HG03064 (cell line): ENCODE measurements at regions not wholly inside any gene's neighbourhood (a gene's known extent, or its start where the extent isn't known, plus 50 kb on each side); places are given as distances from the start of the nearest gene placed in this dataset.

ENCODE experiments used
- ATAC-seq: cut with Tn5 transposase; IDR thresholded peaks from one replicate; pipeline ENCODE4 v1.9.1; 2021; ENCODE audit warnings: low read depth; ENCODE audit not compliant: unreplicated experiment

DNA sequence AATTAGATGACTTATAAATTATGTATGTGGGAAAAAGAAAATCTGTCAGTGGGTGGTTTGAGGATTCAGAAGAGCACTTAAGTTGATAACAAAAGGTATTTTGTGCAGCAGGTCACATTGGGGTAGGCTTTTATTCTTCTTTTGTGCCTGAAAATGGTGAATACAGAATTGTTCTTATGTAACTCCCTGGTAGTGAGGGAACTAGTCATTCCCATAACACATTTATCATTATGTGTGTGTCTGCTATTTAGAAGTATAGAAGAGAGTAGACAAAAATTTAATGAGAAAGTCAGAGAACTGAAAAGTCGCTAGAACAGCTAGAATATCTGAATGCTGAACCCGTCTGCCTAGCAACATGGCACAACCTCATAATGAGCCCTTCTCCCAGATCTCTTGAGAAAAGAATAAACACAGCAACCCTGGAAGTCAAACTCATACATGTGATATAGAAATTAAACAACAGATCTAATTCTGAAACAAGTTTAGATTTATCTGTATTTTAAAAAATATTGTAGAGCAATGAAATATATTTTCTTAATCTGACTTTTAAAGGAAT, 111.8 kb upstream of the EDNRB start:
- no peak for ATAC-seq

DNA sequence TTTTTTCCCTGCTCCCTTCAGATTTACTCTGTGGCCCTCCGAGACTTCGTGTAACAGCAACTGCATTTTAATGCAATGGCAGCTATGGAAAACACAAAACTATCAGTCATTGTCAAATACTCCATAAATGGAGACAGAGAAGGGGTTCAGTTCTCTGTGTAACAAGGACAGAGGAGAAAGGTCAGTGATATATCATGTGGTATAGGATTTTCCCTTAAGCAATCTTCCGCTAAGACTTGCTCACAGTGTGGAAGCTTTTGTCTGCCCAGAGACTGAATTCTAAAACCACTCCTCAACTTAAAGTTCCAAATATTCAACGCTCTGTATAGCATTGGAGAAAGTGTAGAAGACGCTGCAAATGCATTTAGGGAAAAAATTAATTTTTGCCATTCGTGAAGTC, 111.3 kb upstream of the EDNRB start:
- ATAC-seq, result no peak

DNA sequence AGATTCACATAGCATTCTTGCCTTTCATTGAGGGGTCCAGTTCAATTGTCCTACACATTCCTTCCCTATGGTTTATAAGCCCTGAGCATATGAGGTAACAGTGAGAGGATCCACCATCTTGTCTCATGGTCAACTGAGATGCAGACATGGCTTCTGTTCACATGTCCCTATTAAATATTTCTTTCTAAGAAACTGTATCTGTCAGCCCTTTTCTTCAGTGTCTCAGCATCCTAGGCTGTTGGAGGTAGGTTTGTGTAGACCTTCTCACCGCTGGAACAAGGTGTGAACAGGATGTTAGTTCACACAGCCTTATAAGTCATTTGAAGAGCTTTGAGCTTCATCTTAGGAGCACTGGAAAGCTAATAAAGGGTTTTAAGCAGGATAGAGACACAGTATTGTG, 110.3 kb upstream of the EDNRB start:
- no peak for ATAC-seq

DNA sequence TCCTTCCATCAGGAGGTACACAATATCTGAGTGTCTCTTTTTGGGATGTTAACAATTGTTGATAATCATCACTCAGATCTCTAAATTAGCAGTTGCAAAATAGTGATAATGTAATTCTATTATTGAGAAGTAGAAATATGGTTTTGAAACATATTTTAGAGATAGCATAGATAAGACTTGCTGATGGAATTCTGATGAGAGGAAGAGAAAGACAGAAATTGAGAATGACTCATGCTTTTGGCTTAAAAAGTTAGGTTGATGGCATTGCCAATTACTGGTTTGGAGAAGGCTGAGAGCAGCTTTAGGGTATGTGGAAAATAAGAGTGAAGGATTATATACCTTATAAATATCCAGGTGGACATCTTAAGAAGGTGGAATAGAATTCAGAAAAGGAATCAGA, 106.4 kb upstream of the EDNRB start:
- ATAC-seq, result no peak

DNA sequence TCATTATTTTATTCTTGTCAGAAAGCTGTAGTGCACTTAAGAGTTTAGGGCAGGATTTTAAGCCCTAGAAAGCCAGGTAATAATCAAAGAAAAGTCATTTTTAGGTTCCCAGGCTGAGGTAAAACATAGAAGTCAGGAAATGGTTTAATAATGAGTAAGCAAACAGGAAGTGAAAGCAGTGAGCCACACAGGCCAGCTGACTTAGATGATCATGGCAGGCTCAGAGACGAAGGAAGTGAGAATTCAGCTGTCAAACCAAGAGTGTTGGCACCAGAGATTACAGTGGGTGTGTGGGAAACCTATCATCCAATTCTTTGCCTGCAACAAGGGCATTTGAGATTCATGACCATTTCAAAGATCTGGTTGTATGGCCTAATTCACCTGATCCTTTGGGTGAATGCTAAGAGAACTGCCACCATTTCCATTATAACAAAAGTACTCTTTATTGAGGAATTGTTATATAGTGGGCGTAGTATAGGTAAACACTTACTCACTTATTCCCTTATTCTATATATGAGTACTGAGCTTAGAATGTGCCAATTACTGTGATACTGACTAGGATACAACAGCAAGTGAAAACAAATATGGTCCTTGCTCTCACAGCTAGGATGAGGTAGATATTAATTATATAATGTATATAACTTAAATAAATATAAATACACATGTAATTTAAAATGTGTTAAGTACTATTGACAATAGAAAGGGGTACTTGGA, 103.7 kb upstream of the EDNRB start:
- ATAC-seq, result peak; percentile 100

DNA sequence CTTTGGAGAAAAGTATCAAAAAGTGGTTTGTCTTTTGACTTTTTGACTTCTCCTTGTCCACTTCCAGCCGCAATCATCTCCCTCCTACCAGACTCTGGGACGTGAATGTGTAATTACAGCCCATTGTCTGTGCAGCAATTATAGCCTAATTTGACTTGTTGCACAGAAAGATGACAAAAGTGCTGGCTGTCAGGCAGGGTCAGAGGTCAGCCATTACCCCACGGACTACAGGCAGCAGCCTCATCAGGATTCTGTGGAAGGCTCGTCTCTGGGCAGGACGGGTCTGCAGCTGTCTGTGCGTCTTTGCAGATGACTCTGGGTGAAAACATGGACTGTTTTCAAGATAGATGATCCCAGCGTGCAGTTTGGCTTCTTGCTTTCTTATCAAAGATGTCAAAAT, 102.2 kb upstream of the EDNRB start:
- ATAC-seq, result no peak

DNA sequence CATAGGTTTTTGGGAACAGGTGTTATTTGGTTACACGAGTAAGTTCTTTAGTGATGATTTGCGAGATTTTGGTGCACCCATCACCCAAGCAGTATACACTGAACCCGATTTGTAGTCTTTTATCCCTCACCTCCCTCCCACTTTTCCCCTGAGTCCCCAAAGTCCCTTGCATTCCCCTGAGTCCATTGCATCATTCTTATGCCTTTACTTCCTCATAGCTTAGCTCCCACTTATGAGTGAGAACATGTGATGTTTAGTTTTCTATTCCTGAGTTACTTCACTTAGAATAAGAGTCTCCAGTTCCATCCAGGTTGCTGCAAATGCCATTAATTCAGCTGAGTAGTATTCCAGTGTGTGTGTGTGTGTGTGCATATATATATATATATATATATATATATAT, 97.2 kb upstream of the EDNRB start:
- no peak for ATAC-seq

DNA sequence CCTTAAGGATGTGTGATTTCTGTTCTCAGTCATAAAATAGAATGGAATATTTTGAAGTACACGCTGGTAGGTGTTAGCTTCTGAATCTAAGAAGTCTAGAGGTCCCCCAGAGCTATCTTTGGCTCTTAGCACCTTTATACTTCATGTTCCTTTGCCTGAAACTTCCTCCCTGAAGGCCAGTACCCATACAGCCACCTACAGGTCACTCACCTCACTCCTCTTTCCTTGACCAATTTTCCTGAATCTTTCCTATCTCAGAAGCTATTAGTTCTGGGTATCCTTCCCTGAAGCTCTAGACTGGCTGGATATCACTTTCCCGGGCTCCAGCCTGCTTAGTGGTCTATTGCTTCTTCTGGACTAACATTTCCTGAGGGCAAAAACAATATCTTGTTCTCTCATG, 93.4 kb upstream of the EDNRB start:
- no peak for ATAC-seq

DNA sequence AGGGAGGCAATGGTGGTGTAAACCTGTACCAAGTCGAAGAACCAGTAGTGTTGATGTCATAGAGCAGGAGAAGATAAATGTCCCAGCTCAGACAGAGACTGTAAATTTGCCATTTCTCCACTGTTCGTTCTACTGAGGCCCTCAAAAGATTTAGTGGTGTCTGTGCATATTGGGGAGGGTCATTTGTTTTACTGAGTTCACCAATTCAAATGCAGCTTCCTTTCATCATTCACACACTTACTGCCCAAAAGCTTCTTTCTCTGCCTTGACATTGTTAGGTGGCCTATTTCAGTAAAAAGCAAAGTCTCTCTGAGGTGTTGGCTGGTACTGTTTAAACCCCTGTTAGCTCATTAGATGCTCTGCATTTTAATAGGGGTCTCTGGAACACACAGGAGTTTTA, 86.2 kb upstream of the EDNRB start:
- no peak for ATAC-seq

DNA sequence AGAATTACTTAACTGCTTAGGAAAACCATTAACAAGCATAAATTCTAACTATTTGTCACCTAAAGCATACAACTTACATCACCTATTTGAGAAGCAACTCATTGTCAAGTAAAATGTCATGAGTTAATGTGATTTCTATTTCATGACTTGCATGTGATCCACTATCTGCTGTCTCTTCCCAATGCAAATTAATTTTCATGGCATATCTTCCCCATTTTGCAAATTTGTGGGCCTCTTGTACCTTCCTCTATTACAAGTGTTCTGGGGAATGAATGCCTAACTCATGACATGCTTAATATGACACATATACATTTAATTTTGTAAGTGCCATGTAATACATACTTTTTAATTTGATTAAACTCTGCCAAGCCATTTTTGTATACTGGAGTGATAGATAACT, 81.1 kb upstream of the EDNRB start:
- no peak for ATAC-seq

DNA sequence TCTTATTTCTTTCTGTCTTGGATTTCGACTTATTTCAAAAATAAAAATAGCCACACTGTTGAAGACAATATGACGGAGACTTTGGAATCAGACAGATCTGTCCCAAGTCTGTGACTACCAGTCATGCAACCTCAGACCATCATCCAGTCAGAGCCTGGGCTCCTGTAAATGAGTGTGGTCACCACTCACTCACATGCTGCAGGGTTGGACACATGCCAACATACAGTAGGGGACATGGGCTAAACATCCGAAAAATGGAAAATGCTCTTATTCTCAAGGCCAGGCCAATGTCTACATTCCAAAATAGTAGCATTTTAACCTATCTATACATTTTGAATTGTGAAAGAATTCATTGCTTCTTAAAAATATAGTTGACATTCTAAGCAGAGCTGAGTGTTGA, 75.5 kb upstream of the EDNRB start:
- ATAC-seq, result no peak

DNA sequence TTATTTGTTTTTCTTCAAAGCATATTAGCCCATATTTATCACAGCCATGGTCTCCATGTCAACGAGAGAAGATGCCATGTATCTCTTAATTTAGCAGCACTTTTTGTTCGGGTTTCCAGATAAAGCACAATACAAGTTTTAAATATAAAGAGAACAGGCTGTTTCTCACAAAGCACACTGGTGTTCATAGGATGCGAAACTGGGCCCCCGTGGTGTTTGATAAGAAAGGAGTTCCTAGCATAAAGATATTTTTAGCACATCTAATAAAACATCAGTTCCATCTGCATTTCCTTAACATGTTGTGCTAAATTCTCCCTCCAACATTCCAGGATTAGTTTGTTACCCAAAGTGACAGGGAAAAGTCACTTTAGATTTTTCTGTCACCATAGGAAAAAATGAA, 72.4 kb upstream of the EDNRB start:
- ATAC-seq, result no peak

DNA sequence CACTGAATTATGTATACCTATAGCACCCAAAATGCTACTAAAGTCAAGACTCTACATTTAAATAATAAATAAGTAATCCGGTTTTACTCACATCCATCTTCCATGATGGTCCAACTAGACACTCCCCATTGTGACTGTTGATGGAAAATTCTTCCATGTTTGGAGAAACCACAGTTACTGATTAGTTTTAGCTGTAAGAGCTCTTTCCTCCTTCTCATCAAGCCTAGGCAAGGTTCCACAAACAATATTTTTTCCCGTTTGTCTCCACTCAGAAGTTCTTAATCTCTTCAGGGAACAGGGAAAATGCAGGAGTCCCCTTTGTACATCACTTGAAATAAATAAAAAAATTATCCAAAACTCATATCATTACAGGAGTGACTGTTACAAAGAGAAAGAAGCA, 70.7 kb upstream of the EDNRB start:
- ATAC-seq, result no peak

DNA sequence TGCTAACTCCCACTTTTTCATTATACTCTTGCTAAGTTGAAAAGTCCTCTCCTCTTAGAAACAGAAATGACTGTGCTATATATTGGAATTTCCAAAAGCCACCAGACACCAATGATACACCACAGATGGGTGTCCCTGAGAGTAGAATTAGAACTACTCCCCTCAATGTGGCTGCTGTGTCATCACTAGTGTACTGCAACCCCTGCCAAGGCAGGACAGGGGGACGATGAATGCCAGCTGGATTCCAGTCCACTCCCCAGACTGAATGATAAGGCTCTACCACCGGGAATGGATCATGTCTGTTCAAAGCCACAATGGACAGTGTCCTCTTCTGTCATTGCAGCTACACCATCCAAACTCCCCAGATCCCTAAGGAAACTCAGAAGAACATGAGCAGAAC, 69.7 kb upstream of the EDNRB start:
- no peak for ATAC-seq

DNA sequence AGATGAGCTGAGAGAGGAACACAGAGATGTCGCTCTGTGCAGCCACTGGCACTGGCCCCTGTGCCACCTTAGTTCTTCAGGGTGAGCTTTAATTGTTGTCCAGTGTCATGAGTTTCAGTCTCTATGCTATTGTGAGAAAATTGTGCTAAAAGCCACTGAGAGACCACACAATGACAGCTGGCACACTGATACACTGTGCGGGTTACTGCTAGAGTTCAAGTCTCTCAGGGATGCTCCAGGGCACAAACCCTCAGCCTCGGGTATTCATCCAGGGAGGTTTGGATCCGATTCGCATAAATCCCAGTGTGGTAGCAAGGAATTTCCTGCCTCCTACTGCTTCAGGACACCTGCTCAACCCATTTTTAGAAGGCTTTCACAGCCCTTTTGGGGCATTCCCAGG, 68.1 kb upstream of the EDNRB start:
- ATAC-seq, result no peak

DNA sequence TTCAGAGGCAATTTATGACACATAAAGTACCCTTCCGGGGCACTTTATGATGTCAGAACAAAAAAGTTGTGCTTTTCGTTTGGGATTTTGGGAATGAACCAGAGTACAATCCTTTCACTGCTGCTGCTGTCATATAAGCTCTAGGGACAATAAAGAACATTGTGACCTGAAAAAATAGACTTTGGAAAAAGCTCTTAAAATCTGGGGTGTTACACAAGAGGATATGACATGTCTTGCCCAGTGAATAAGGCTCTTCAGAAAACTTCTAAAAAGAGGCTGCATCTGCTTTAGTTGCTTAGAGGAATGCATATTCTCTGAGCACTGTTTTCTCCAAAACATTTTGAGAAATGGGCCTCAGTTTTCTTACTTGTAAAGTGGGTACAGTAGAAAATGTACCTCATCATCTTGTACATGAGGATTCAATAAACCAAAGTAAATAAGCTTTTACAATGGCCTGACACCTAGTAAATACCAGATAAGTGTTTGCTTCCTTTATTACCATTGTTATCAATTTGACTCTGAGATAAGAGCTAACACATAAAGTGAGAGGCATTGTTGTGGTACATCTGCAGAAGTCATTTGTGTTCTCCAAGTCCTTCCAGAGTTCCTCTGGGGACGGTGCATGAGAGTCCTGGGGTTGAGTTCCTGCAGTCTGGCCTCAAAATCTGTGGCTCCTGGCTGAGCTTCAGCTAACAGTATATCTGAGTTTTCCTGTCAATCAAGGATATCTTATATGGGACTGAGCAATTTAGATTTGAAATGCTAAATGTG, 67.4 kb upstream of the EDNRB start:
- ATAC-seq, result no peak

DNA sequence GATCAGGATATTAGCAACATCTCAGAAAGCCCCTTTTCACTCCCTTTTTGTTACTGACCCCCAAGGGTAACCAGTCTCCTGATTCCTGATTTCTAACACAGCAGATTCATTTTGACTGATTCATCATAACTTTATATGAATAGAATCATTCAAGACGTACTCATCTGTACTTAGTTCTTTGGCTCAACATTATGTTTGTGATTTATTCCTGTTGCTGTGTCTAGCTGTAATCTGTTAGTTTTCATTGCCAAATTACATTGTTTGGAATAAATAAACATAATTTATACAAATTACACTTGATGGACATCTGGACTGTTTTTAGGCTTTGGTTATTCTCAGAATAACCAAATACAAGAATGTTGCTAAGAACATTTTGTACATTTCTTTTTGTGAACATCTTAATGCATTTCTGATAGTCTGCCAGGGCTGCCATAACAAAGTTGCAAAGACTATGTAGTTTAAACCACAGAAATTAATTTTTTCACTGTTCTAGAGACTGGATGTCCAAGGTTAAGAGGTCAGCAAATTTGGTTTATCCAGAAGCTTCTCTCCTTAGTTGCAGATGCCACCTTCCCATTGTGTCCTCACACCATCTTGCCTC, 62.8 kb upstream of the EDNRB start:
- no peak for ATAC-seq

DNA sequence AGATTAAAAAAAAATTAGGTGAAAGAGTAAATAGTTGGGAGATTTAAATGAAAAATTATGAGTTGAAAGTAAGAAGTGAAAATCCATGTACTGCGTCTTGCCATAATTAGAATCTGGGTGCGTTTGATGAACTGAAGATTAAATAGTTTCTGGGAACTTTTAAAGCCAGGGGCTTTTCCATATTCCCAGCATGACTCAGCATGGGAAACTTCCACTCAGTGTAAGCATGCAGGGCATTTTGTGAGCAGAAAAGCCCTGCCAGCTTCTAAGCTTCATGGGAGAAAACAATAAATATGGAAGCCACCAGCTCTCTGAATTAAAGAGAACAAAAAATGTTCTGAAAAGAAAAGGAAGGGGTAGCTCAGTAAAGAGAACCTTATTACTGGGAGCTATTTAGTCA, 62.0 kb upstream of the EDNRB start:
- no peak for ATAC-seq

DNA sequence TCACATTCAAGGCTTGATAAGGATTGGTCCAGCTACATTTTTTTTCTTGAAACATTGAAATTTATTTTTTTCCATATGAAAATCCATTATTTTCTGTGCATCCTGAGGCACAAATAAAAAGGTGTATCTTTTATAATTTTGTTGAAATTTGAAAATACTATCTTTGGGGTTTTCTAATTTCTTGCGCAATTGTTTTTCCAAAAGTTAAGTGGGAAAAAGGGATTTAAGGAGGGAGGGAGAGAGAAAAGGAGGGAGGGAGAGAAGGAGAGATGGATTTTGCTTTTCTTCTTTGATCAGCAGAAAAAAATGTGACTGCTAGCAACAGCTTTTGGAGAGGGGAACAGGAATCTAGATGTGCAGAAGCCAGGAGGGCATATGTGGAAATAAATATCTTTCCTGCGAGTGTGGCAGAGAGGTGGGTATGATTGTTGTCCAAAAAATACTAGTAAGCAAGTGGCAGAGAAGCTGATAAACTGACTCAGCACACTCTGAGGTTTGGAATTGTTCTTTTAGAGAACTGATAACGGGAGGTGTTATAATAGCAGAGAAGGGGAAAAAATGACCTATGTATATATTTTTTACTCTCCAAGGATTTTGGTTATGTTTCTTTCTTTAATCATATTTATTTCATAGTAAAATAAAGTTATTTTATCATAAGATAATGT, 61.2 kb upstream of the EDNRB start:
- ATAC-seq, result no peak

DNA sequence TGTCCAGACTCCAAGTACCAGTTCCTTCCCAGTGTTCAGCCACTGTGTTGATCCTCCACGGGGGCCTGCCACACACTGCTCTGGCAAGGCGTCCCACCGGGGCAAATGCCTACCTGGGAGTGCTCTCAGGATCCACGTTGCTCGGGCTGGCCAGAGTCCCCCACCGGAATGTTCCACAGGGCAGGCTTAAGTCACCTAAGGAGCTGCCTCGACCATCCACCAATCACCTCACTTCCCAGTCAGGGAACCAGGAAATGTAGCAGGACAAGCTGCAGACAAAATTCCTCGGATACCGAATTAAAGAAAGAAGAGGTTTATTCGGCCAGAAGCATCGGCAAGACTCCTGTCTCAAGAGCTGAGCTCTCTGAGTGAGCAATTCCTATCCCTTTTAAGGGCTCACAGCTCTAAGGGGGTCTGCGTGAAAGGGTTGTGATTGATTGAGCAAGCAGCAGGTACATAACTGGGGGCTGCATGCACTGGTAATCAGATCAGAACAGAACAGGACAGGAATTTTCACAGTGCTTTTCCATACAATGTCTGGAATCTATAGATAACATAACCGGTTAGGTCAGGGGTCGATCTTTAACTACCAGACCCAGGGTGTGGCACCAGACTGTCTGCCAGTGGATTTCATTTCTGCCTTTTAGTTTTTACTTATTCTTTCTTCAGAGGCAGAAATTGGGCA, 56.9 kb upstream of the EDNRB start:
- ATAC-seq, result no peak

DNA sequence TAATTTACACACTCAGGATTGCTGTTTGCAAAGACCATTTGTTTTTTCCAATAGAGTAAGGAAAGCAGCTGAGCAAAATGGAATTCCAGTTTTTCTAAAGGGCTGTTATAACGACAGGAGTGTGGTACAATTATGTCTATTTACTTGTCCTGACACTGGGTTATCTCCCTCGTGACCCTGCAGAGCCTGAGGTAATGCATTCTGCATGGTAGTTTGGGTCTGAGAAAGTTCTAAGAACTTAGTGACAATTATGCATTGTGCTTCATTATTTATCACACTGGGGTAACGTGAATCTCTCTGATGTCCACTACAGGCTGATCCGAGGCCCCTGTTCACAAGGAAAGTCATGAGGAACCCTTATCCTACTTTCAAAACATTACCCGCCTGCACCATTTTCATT, 50.7 kb upstream of the EDNRB start:
- no peak for ATAC-seq
